H1 (cell line): ENCODE measurements at regions not wholly inside any gene's neighbourhood (a gene's known extent, or its start where the extent isn't known, plus 50 kb on each side); places are given as distances from the start of the nearest gene placed in this dataset.

Experiments used
- BRCA1 ChIP-seq: IDR thresholded peaks from 2 replicates; pipeline ENCODE4 v1.6.1; 2012; ENCODE audit warnings: low read depth, low read length, improper control_type of control experiment
- CBX8 ChIP-seq: fragments of 300-800, 300-1000 bp; sonication (generic); IDR thresholded peaks from 2 replicates; pipeline ENCODE4 v1.7.1; 2016; ENCODE audit warnings: low read depth, low read length, borderline replicate concordance
- CEBPB ChIP-seq: IDR thresholded peaks from 2 replicates; pipeline ENCODE4 v1.6.1; 2012; ENCODE audit warnings: low read depth, low read length
- CHD1 ChIP-seq: IDR thresholded peaks from 2 replicates; pipeline ENCODE4 v1.6.1; 2012; ENCODE audit warnings: low read depth, low read length, improper control_type of control experiment
- PHF8 ChIP-seq: fragments of 200-600 bp; sonication (generic); conservative IDR thresholded peaks from 2 replicates; pipeline ENCODE4 v1.7.1; 2012; ENCODE audit warnings: low read depth, mild to moderate bottlenecking, inconsistent platforms, low read length, moderate library complexity
- POLR2AphosphoS5 ChIP-seq: IDR thresholded peaks from 2 replicates; pipeline ENCODE4 v1.6.1; 2011; ENCODE audit warnings: low read depth, low read length
- SIN3A ChIP-seq, 2 experiments: IDR thresholded peaks in 1 of 2; conservative IDR thresholded peaks in 1 of 2; 2 replicates each; pipeline ENCODE4 v1.6.1; 2011 to 2012; ENCODE audit warnings: low read length in 2 of 2, improper control_type of control experiment in 1 of 2, low read depth in 1 of 2, mild to moderate bottlenecking in 1 of 2
- SP2 ChIP-seq: IDR thresholded peaks from 2 replicates; pipeline ENCODE4 v1.6.1; 2012; ENCODE audit warnings: mild to moderate bottlenecking, low read length, inconsistent platforms
- TF ChIP-seq, protein P1 (sequence below), 3 experiments: IDR thresholded peaks; 1 replicate in 2 of 3; 2 replicates in 1 of 3; pipeline versions ENCODE4 v1.5.1 to v1.6.1; 2011; ENCODE audit warnings: low read length in 3 of 3, mild to moderate bottlenecking in 3 of 3, inconsistent platforms in 2 of 3, low read depth in 1 of 3, moderate library complexity in 1 of 3; ENCODE audit not compliant: insufficient read depth in 1 of 3; ENCODE audit errors: control extremely low read depth in 1 of 3

DNA sequence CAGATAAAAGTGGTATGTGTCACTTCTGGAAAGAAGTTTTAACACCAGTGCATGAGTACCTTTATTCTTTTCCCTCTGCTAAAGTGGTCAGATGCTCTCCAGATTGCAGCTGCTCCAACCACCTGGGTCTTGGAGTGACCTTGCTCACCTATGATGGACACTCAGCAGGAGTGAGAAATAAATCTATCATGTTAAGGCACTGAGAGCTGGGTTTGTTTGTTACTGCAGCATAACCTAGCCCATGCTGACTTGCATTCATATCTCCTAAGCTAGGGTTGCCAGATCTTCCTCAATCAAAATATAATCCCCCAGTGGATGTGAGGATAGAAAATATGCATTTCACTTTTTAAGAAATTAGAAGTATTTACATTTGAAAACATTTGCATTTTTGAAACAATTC is 295.9 kb downstream of the AGTPBP1 start:
- TF ChIP-seq SIN3A (conservative IDR thresholded peaks at IDR 0.05 in 1 of 2, IDR thresholded peaks at IDR 0.05 in 1 of 2; ENCODE audit: low read depth in 1 of 2, low read length in 2 of 2) = no peak
- no peak for TF ChIP-seq BRCA1
- TF ChIP-seq, protein P1, sequence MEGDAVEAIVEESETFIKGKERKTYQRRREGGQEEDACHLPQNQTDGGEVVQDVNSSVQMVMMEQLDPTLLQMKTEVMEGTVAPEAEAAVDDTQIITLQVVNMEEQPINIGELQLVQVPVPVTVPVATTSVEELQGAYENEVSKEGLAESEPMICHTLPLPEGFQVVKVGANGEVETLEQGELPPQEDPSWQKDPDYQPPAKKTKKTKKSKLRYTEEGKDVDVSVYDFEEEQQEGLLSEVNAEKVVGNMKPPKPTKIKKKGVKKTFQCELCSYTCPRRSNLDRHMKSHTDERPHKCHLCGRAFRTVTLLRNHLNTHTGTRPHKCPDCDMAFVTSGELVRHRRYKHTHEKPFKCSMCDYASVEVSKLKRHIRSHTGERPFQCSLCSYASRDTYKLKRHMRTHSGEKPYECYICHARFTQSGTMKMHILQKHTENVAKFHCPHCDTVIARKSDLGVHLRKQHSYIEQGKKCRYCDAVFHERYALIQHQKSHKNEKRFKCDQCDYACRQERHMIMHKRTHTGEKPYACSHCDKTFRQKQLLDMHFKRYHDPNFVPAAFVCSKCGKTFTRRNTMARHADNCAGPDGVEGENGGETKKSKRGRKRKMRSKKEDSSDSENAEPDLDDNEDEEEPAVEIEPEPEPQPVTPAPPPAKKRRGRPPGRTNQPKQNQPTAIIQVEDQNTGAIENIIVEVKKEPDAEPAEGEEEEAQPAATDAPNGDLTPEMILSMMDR (IDR thresholded peaks at IDR 0.05; ENCODE audit: control extremely low read depth in 1 of 3, insufficient read depth in 1 of 3, low read depth in 1 of 3, low read length in 3 of 3) = no peak
- no peak for TF ChIP-seq CHD1
- no peak for TF ChIP-seq CBX8
- TF ChIP-seq POLR2AphosphoS5 = no peak
- no peak for TF ChIP-seq CEBPB
- no peak for TF ChIP-seq SP2
- no peak for TF ChIP-seq PHF8
